Left kidney (tissue), 1 donor: ENCODE measurements at regions not wholly inside any gene's neighbourhood (a gene's known extent, or its start where the extent isn't known, plus 50 kb on each side); places are given as distances from the start of the nearest gene placed in this dataset.

ENCODE experiments used
- DNase-seq: peaks from one replicate; pipeline ENCODE4 v3.0.0-alpha.2; 2013

GRCh38 chr14:38063711-38064320, 143.9 kb upstream of the SSTR1 start:
- no peak for DNase-seq

GRCh38 chr14:38065106-38065762, 142.5 kb upstream of the SSTR1 start:
- DNase-seq, result no peak

GRCh38 chr14:38070061-38070588, 137.6 kb upstream of the SSTR1 start:
- no peak for DNase-seq

GRCh38 chr14:38073641-38074040, 134.1 kb upstream of the SSTR1 start:
- DNase-seq, result no peak

GRCh38 chr14:38074081-38074480, 133.6 kb upstream of the SSTR1 start:
- DNase-seq, result no peak

GRCh38 chr14:38074754-38075153, 132.9 kb upstream of the SSTR1 start:
- DNase-seq, result no peak

GRCh38 chr14:38078393-38078792, 129.3 kb upstream of the SSTR1 start:
- DNase-seq, result no peak

GRCh38 chr14:38079268-38079667, 128.4 kb upstream of the SSTR1 start:
- DNase-seq, result no peak

GRCh38 chr14:38079886-38080285, 127.8 kb upstream of the SSTR1 start:
- peak; percentile 33 for DNase-seq

- no peak for DNase-seq
Observed at GRCh38 chr14:38080696-38081095, 127.0 kb upstream of the SSTR1 start.

- no peak for DNase-seq
Observed at GRCh38 chr14:38083039-38083438, 124.7 kb upstream of the SSTR1 start.

GRCh38 chr14:38089123-38089522, 118.6 kb upstream of the SSTR1 start:
- DNase-seq, result no peak

- DNase-seq, result no peak
Observed at GRCh38 chr14:38090506-38090905, 117.2 kb upstream of the SSTR1 start.

GRCh38 chr14:38098074-38098836, 109.4 kb upstream of the SSTR1 start:
- no peak for DNase-seq

GRCh38 chr14:38101679-38102078, 106.0 kb upstream of the SSTR1 start:
- no peak for DNase-seq

- no peak for DNase-seq
Observed at GRCh38 chr14:38103542-38104225, 104.0 kb upstream of the SSTR1 start.

GRCh38 chr14:38105106-38105702, 102.5 kb upstream of the SSTR1 start:
- no peak for DNase-seq

GRCh38 chr14:38107216-38107631, 100.5 kb upstream of the SSTR1 start:
- DNase-seq, result no peak

- no peak for DNase-seq
Observed at GRCh38 chr14:38108681-38109080, 99.0 kb upstream of the SSTR1 start.

GRCh38 chr14:38110258-38110657, 97.4 kb upstream of the SSTR1 start:
- no peak for DNase-seq

- DNase-seq, result no peak
Observed at GRCh38 chr14:38111046-38111445, 96.7 kb upstream of the SSTR1 start.

GRCh38 chr14:38113546-38113945, 94.2 kb upstream of the SSTR1 start:
- no peak for DNase-seq
